ENCODE measurements at regions not wholly inside any gene's neighbourhood (a gene's known extent, or its start where the extent isn't known, plus 50 kb on each side); places are given as distances from the start of the nearest gene placed in this dataset.

DNA sequence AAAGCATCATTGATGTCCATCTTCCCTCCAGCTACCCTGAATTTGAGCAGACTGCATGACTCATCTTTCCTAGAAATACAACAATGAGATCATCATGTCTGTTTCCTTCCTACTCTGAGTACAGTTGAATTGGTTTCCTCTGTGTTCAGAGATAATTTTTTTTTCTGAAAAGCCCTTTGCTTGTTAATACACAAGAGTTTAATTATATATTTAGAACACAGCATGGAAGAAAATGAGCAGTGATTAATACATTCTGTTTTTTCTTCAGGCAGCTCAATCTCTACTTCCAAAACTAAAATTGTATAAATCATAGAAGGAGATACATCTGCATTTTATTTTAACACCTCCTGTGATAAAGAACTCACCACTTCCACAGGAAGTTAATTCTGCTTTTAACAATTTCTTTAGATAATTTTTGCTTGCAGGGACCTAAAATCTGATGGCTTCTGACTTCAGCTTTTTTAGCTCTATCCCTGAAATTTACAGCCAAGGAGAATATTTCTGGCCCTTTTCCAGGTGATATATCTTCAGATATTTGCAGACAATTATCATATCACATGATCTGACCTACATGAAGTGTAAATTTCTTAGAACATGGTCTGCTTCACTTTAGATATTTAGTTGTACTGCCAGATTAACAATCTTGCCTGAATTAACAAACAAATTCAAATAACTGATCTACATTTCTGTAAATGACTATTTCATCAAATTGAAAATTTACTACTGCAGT lies 249.0 kb downstream of the TRIB2 start:
- no peaks in the 10 kb centered on the region for H3K36me3 ChIP-seq (ENCODE audit: low read depth)
- TF ChIP-seq CTCF (IDR thresholded peaks at IDR 0.05; ENCODE audit: poor library complexity, severe bottlenecking): no peak
- no peak overlapping the region for H3K4me3 ChIP-seq (ENCODE audit: severe bottlenecking)
- DNase-seq (ENCODE audit: low spot score) (no peak), ATAC-seq (ENCODE audit: low read depth) (peak; percentile 94)
- H3K4me1 ChIP-seq (ENCODE audit: insufficient read depth, poor library complexity, severe bottlenecking): peaks cover 21% of the 10 kb centered on the region
- no peaks in the 10 kb centered on the region for H3K27me3 ChIP-seq (ENCODE audit: insufficient read depth, poor library complexity, severe bottlenecking)
- H3K27ac ChIP-seq (ENCODE audit: poor library complexity, severe bottlenecking): peak overlapping the region; percentile 56
- no peaks in the 10 kb centered on the region for H3K9me3 ChIP-seq (ENCODE audit: severe bottlenecking)

DNA sequence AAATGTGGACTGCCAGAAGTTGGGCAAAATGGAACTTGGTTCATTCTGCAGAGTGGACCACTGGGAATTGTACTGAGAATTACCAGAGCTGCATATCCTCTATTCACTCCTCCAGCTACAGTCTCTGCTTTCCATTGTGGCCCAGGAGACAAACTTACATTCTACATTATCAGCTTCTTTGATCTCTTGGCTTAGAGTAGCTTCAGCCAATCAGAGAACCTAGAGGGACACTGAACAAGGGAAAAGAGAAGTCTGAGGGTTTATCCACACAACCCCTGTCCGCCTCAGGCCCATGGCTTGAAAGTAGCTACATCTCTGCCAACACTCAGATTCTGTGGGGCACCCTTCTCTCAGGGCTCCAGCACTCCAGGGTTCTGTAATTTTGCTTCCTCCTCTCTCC lies 251.1 kb downstream of the TRIB2 start:
- ATAC-seq (ENCODE audit: low read depth) (no peak), DNase-seq (ENCODE audit: low spot score) (no peak)
- peaks cover 27% of the 10 kb centered on the region for H3K4me1 ChIP-seq (ENCODE audit: insufficient read depth, poor library complexity, severe bottlenecking)
- no peaks in the 10 kb centered on the region for H3K27me3 ChIP-seq (ENCODE audit: insufficient read depth, poor library complexity, severe bottlenecking)
- no peak for TF ChIP-seq CTCF (IDR thresholded peaks at IDR 0.05; ENCODE audit: poor library complexity, severe bottlenecking)
- no peaks in the 10 kb centered on the region for H3K9me3 ChIP-seq (ENCODE audit: severe bottlenecking)
- H3K4me3 ChIP-seq (ENCODE audit: severe bottlenecking): no peak overlapping the region
- no peak overlapping the region for H3K27ac ChIP-seq (ENCODE audit: poor library complexity, severe bottlenecking)
- H3K36me3 ChIP-seq (ENCODE audit: low read depth): no peaks in the 10 kb centered on the region

GRCh38 chr2:12968399-12968798 lies 251.7 kb downstream of the TRIB2 start:
- TF ChIP-seq CTCF (IDR thresholded peaks at IDR 0.05; ENCODE audit: poor library complexity, severe bottlenecking): no peak
- Histone ChIP-seq H3K4me3 (ENCODE audit: severe bottlenecking) (no peak overlapping the region), H3K4me1 (ENCODE audit: insufficient read depth, poor library complexity, severe bottlenecking) (peaks cover 27% of the 10 kb centered on the region), H3K27me3 (ENCODE audit: insufficient read depth, poor library complexity, severe bottlenecking) (no peaks in the 10 kb centered on the region), H3K36me3 (ENCODE audit: low read depth) (no peaks in the 10 kb centered on the region), H3K27ac (ENCODE audit: poor library complexity, severe bottlenecking) (no peak overlapping the region), H3K9me3 (ENCODE audit: severe bottlenecking) (no peaks in the 10 kb centered on the region)
- DNase-seq (ENCODE audit: low spot score) (no peak), ATAC-seq (ENCODE audit: low read depth) (no peak)

GRCh38 chr2:12970861-12971260 lies 254.1 kb downstream of the TRIB2 start:
- no peaks in the 10 kb centered on the region for H3K36me3 ChIP-seq (ENCODE audit: low read depth)
- no peak for TF ChIP-seq CTCF (IDR thresholded peaks at IDR 0.05; ENCODE audit: poor library complexity, severe bottlenecking)
- peak; percentile 58 for DNase-seq (ENCODE audit: low spot score)
- no peaks in the 10 kb centered on the region for H3K27me3 ChIP-seq (ENCODE audit: insufficient read depth, poor library complexity, severe bottlenecking)
- H3K4me1 ChIP-seq (ENCODE audit: insufficient read depth, poor library complexity, severe bottlenecking): peaks cover 18% of the 10 kb centered on the region
- ATAC-seq (ENCODE audit: low read depth): peak; percentile 99
- H3K9me3 ChIP-seq (ENCODE audit: severe bottlenecking): no peaks in the 10 kb centered on the region
- H3K4me3 ChIP-seq (ENCODE audit: severe bottlenecking): no peak overlapping the region
- H3K27ac ChIP-seq (ENCODE audit: poor library complexity, severe bottlenecking): peak overlapping the region; percentile 90

Measured in RWPE2 (cell line).